ENCODE measurements at regions not wholly inside any gene's neighbourhood (a gene's known extent, or its start where the extent isn't known, plus 50 kb on each side); places are given as distances from the start of the nearest gene placed in this dataset.

DNA sequence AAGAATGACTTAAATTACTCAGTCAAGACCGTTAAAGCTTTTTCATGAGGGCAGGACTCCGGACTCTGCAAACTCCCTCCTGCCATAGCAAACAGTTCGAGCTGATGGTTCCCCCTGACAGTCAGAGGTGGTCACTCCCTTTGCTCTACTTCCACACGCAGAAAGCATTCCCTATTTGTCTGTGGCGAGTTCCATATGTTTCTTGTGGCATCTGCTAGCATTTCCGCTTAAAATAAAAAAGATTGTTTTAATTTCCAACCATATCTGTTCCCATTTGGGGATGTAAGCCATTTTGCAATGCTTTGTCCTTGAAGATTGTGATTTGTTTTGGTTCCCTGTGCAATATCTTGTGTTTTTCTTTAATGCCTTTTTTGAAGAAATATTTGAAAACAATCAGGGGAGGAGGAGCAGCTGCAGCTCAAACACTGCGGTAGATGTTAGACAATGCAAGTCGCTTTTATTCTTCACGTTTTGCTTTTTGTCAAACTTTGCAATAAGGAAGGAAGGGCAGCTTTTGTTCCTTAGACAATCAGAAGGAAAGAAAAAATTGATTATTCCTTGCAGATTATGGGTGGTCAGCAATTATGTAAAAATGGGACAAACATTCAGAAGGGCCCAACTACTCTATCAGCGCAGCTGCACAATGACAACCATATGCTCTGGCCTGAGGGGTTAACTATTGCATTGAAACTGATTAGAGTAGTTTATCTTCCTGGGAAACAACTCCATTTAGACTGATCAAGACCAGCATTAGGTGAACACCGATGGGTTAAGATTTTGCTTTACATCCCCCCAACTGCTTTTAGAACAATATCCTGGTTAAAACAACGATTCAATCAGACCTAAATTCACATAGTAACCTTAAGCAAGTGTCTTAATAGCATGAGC, 425.8 kb upstream of the NRP1 start:
- TF ChIP-seq, protein P1, sequence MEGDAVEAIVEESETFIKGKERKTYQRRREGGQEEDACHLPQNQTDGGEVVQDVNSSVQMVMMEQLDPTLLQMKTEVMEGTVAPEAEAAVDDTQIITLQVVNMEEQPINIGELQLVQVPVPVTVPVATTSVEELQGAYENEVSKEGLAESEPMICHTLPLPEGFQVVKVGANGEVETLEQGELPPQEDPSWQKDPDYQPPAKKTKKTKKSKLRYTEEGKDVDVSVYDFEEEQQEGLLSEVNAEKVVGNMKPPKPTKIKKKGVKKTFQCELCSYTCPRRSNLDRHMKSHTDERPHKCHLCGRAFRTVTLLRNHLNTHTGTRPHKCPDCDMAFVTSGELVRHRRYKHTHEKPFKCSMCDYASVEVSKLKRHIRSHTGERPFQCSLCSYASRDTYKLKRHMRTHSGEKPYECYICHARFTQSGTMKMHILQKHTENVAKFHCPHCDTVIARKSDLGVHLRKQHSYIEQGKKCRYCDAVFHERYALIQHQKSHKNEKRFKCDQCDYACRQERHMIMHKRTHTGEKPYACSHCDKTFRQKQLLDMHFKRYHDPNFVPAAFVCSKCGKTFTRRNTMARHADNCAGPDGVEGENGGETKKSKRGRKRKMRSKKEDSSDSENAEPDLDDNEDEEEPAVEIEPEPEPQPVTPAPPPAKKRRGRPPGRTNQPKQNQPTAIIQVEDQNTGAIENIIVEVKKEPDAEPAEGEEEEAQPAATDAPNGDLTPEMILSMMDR (IDR thresholded peaks at IDR 0.05) = no peak
- TF ChIP-seq POLR2A (IDR thresholded peaks at IDR 0.05) = no peak
